MV-4-11 (cell line): ENCODE measurements at regions not wholly inside any gene's neighbourhood (a gene's known extent, or its start where the extent isn't known, plus 50 kb on each side); places are given as distances from the start of the nearest gene placed in this dataset.

Experiments
- DNase-seq: peaks from one replicate; lab custom pipeline; 2025; lab: John Stamatoyannopoulos, UW

DNA sequence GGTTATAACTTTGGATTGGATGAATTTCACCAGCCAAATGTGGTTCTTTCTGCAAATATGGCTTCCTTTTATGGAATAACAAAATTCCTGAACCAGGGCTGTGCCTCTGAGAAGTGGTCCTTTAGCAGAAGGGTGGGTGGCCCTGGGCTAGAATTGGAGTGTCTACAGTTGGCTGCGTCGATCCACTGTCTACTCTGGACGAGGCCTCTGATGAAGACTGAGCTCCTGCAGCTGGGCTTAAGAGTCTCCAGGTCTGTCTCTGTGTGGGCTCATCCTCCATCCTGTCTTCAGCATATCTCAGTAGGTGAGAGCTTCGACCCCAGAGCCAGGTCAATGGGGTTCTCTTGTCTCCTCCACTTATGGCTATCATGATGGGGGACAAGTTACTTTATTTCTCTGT is 166.3 kb upstream of the PMEPA1 start:
- no peak for DNase-seq

DNA sequence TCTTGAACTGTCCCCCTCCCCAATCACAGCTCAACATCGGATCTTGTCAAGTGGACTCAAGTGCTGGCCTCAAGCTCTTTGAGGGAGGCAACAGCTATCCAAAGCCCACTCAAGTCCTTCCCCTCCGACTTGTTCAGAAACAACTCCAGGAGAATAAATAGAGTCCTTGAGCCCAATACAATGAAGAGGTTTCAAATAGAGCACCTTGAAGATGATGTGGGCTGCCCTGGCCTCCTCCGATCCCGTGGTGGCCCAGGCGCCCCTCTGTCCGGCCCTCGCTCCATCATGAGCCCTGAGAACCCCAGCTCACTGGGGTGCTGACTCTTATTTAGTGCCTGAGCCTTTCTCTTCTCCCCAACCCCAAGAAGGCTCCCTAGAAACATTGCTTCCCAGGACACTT is 164.3 kb upstream of the PMEPA1 start:
- no peak for DNase-seq

GRCh38 chr20:57872816-57873409 is 163.1 kb upstream of the PMEPA1 start:
- no peak for DNase-seq

GRCh38 chr20:57871237-57871632 is 161.4 kb upstream of the PMEPA1 start:
- DNase-seq, result no peak

GRCh38 chr20:57870597-57871236 is 160.9 kb upstream of the PMEPA1 start:
- DNase-seq, result no peak

- DNase-seq, result no peak
Measured at GRCh38 chr20:57869951-57870315, 160.1 kb upstream of the PMEPA1 start.

- DNase-seq, result no peak
Measured at GRCh38 chr20:57869291-57869950, 159.6 kb upstream of the PMEPA1 start.

- no peak for DNase-seq
Measured at GRCh38 chr20:57868310-57868709, 158.5 kb upstream of the PMEPA1 start.

- no peak for DNase-seq
Measured at GRCh38 chr20:57867807-57868206, 158.0 kb upstream of the PMEPA1 start.

DNA sequence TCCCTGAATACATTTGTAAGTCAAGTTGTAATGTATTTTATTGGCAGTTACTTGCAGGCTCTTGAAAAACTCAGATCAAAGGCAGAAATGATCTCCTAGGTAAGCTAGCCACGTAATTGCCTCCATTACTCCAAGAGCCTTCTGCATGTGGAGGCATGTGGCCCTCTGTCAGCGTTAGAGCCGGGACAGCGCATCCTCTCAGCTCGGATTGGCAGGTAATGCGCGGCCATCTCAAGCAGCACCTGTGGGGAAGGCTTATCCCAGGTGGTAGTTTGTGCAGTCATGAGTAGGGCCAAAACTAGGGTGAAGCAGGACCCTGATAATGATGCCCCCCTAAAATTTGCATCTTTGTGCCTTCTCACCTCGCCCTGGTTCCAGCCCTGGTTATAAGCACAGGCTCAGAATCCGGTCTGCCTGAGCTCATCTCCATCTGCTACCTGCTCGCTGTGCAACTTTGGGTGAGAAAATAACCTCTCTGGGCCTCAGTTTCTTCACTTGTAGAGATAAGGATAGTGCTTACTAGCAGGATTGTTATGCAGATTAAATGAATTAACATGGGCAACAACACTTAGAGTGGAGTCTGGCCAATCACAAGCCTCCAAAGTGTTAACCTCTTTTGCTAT is 157.5 kb upstream of the PMEPA1 start:
- DNase-seq, result no peak

DNA sequence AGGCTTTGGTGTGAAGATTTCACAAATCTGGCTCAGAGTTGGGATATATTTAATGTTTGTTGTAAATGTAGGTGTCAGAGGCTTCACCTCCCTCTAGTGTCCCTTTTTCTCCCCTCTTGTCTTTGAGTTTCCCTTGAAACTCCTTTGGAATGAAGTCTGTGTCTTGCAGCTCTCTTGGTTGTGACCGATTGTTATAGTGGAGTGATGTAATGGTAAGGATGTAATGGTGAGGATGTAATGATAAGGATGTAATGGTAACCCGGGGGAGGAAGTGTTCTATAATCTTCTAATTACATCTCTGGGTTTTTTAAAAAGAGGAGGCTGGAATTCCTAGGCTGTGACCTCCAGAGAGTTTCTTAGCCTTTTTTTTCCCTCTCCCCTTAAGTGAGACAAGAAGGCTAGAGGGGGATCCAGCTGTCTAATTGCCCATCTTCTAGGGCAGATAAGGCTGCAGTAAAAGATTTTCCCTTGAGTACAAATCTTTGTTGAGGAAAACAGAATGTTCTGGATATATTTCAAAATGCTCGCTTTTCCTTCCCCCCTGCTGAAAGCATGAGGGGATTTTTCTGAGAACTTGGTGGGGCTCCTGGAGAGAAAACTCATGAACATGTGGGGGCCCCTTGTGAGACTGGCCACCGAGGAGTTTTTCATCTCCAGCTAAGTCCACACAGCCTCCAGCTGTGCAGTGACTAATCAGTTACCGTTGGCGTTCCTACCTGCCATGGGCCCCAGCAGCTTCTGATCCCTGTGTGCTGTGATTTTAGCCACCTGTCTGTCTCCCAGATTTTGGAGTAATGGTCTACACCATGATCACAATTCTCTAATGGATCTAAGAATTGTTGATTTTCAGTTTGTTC is 156.7 kb upstream of the PMEPA1 start:
- DNase-seq, result no peak

- DNase-seq, result no peak
Measured at GRCh38 chr20:57865266-57865665, 155.5 kb upstream of the PMEPA1 start.

DNA sequence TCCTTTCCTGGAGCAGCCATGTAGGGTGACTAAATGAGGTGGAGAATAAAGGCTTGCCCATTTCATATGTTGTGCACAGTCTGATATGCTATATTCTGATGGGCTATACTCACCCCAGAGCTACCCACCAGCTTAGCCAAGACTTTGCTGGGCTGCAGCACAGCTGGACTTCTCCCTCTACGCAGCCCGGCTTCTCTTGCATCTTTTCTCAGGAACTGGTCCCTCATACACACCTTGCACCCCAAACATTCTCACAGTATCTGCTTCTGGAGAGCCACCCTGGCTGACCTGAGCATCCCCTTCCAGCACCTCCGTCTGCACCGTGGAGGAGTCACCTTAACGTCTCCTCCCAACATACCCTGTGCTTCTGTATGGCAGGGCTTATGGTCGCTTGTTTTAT is 150.8 kb upstream of the PMEPA1 start:
- no peak for DNase-seq

- no peak for DNase-seq
Measured at GRCh38 chr20:57857969-57858368, 148.2 kb upstream of the PMEPA1 start.

GRCh38 chr20:57857118-57857517 is 147.3 kb upstream of the PMEPA1 start:
- no peak for DNase-seq

DNA sequence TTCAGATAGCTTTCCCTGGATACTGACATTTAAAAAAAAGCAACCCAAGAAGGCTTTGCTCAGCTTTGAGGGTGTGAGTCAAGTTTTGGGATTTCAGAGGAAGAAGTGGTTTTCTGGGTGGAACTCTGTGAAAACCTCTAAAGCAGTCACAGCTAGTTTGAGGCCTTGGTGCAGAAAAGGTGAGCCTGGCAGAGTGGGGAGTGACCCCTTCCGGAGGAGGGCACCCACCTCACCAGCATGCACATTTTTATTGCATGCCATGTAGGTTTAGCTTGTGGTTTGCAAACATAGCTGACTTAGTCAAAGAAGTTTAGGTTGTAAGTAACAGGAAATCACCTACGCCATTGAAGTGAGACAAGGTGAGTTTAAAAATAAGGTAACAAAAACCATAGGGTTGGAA is 146.8 kb upstream of the PMEPA1 start:
- DNase-seq, result no peak

DNA sequence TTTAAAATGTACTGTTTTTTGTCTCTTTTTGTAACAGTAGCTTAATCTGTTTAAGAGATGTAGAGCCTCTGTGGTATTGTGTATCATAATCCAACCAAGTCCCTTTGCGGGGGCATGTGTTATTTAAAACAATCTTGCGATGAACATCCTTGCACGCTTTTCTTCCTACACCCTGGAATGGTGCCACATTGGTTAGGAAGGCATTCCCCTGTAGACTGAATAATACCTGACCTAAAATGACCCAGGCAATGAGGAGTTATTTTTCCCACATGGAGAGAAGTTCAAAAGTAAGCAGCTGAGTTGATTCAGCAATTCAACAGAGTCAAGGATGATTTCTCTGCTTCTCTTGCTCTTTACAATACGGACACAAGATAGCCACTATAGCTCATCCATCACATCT is 142.0 kb upstream of the PMEPA1 start:
- DNase-seq, result no peak

DNA sequence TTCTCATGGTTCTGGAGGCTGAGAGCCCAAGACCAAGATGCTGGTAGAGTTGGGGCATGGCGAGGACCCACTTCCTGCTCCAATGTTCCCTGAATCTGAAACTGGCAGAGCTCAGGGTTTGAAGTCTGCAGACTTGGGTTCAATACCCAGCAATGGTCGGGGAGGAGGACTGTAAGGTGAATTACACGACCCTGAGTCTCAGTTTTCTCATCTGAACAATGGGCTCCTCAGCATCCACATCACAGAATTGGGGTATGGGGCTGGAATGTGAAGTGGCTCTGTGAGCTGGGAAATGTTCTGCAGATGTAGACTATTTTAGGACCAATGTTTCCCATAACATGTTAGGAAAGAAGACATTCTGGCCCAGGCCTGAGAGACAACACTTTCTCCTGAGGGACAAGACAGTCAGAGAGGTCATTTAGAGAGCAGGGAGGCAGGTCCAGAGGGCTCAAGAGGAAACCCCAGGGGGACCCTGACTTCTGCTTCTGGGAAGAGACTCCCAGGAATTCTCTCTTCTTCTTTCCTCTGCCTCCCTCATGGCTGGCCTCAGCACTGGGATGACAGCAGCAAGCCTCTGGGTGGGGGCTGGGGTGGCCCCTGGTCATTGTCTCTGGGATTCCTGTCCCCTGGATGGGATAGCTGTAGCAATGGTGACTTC is 141.3 kb upstream of the PMEPA1 start:
- DNase-seq, result no peak

DNA sequence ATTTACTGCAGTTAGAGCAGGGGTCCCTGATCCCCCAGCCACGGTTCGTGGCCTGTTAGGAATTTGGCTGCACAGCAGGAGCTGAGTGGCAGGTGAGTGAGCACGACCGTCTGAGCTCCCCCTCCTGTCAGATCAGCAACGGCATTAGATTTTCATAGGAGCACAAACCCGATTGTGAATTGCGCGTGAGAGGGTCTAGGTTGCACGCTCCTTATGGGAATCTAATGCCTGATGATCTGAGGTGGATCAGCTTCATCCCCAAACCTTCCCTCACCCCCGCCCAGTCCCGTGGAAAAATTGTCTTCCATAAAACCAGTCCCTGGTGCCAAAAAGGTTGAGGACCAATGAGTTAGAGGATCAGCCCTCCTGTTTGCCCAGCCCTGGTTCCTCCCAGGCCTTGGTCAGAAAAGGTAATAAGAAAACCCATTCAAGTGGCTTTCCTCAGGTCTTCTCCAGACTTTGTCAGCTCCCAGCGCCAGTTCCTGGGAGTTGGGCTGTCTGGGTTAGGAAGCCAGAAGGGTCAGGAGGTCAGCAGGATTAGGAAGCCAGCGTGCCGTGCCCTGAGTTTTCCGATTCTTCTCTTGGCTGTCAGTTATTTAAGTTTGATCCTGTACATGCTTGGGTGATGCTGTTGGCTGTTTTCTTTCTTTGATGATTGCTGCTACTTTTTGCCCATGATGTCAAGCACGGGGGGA is 139.9 kb upstream of the PMEPA1 start:
- no peak for DNase-seq

DNA sequence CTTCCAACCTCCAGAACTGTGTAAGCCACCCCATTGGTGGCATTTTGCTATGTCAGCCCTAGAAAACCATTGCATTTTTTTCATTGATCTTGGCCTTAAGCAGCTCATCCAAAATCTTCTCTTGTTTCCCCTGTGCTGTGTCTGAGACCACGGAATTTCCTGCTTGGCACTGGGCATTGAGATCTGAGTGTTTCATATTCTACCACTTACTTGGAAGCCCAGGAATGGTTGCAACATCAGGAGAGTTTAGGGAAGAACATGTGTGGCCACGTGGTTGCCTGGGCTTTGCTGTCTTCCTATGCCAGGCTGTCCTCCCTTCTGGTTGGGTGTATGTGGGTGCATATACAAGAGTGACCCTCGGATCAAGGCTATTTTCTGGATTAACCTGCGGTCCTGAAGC is 139.3 kb upstream of the PMEPA1 start:
- no peak for DNase-seq

GRCh38 chr20:57848282-57848681 is 138.5 kb upstream of the PMEPA1 start:
- no peak for DNase-seq
